ENCODE measurements at regions not wholly inside any gene's neighbourhood (a gene's known extent, or its start where the extent isn't known, plus 50 kb on each side); places are given as distances from the start of the nearest gene placed in this dataset.

GRCh38 chr14:58730792-58731464 lies 93.2 kb downstream of the DACT1 start:
- no peaks in the 10 kb centered on the region for H3K9me3 Mint-ChIP-seq

More at GRCh38 chr14:58730792-58731464, 93.2 kb downstream of the DACT1 start:
- peaks cover 7 to 9% of the 10 kb centered on the region in 2 donors for H3K4me1 ChIP-seq (ENCODE audit: control insufficient read depth in 1 of 2, insufficient read depth in 2 of 2, low read length in 2 of 2)
- H3K4me3 Mint-ChIP-seq, result no peak overlapping the region
- H4K20me1 ChIP-seq (ENCODE audit: insufficient read depth, low read length), result no peaks in the 10 kb centered on the region
- H3K9ac ChIP-seq (ENCODE audit: insufficient read depth, low read length, poor library complexity, severe bottlenecking), result no peak overlapping the region
- WGBS (ENCODE audit: insufficient coverage), result 70% methylated on average over 2 of the region's 5 CpGs
- H3K27me3 ChIP-seq (ENCODE audit: control insufficient read depth in 2 of 2, insufficient read depth in 2 of 2, low read length in 2 of 2), result no peaks in the 10 kb centered on the region
- no peaks in the 10 kb centered on the region for H3K36me3 Mint-ChIP-seq
- no peak overlapping the region for H3K4me3 ChIP-seq (replicated peaks in 1 of 3; ENCODE audit: low read depth in 2 of 3, low read length in 3 of 3)
- no peak overlapping the region for H3K4me2 ChIP-seq (replicated peaks; ENCODE audit: extremely low read depth, low read length, poor library complexity, severe bottlenecking)
- intact Hi-C loops (cut with micrococcal nuclease), result no loop called here
- H3K27me3 Mint-ChIP-seq (ENCODE audit: low read depth in 3 of 3), result no peaks in the 10 kb centered on the region
- no peaks in the 10 kb centered on the region for H3K79me2 ChIP-seq (ENCODE audit: insufficient read depth, low read length)
- DNase-seq, result no peak
- no peaks in the 10 kb centered on the region for H3K36me3 ChIP-seq (replicated peaks in 1 of 2; ENCODE audit: control insufficient read depth in 1 of 2, insufficient read depth in 2 of 2, low read length in 2 of 2)
- H3K9me3 ChIP-seq (replicated peaks in 1 of 2; ENCODE audit: control insufficient read depth in 1 of 2, insufficient read depth in 1 of 2, low read length in 2 of 2), result no peaks in the 10 kb centered on the region
- no peak for TF ChIP-seq CTCF (IDR thresholded peaks at IDR 0.05)
- no peak overlapping the region for H2AFZ ChIP-seq (ENCODE audit: insufficient read depth, low read depth, low read length, poor library complexity, severe bottlenecking)
- no peak overlapping the region for H3K27ac ChIP-seq (ENCODE audit: low read depth in 1 of 2, low read length in 2 of 2)
- peaks cover 11% of the 10 kb centered on the region for H3K4me1 Mint-ChIP-seq
- no peak overlapping the region for H3K27ac Mint-ChIP-seq

Measured in CD14-positive monocyte (primary cell).